ENCODE measurements at regions not wholly inside any gene's neighbourhood (a gene's known extent, or its start where the extent isn't known, plus 50 kb on each side); places are given as distances from the start of the nearest gene placed in this dataset.
"Not testable (repeated sequence)": the region's sequence is repeated elsewhere in the genome, so short reads cannot be mapped to it uniquely, and the experiment has no call there.

DNA sequence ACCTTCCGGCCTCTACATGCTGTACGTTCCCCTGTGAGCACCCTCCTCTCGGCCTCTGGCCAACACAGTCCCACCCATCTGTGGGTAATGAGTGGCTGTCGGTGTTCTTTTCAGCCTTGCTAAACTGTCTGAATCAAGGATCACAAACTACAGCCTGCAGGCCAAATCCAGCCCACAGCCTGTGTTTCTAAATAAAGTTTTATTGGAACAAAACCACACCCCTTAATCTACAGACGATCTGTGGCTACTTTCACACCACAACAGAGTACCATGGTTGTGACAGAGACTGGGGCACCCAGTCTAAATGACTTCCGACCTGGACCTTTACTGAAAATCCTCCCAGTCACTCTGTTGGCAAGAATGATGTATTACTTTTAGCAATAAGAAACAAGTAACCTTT, 77.3 kb upstream of the DRD5 start:
- H3K36me3 ChIP-seq (ENCODE audit: insufficient read depth, low read length); H3K4me3 Mint-ChIP-seq; H3K27me3 Mint-ChIP-seq; POLR2A ChIA-PET (ENCODE audit: partially characterized antibody); H3K36me3 Mint-ChIP-seq; H3K9me3 Mint-ChIP-seq; H3K4me3 ChIP-seq (ENCODE audit: low read length in 2 of 2); H3K27ac ChIP-seq (ENCODE audit: low read depth, low read length); H3K27me3 ChIP-seq (ENCODE audit: insufficient read depth, low read length); H3K4me1 ChIP-seq (ENCODE audit: insufficient read depth, low read length); H3K9me3 ChIP-seq (ENCODE audit: control insufficient read depth in 1 of 2, low read length in 2 of 2): not testable (repeated sequence)
- intact Hi-C loops (cut with micrococcal nuclease) = loop anchor here (10.0 kb wide), 1 partner anchor 701 kb away; no protein-coding TSS in a partner anchor
- Mint-ChIP-seq H3K27ac (peak overlapping the region in 2 of 7 donors; percentile 38 to 72), H3K4me1 (peaks cover 7 to 14% (median 8%) of the 10 kb centered on the region in 4 donors)
- DNase-seq = peak in 1 of 5 donors; percentile 6
- CTCF ChIA-PET (ENCODE audit: partially characterized antibody) = interaction anchor here (1.1 to 2.7 kb wide), 3 partner anchors 12 to 834 kb away, joined by 3 to 18 read pairs (median 4); no protein-coding TSS in a partner anchor

DNA sequence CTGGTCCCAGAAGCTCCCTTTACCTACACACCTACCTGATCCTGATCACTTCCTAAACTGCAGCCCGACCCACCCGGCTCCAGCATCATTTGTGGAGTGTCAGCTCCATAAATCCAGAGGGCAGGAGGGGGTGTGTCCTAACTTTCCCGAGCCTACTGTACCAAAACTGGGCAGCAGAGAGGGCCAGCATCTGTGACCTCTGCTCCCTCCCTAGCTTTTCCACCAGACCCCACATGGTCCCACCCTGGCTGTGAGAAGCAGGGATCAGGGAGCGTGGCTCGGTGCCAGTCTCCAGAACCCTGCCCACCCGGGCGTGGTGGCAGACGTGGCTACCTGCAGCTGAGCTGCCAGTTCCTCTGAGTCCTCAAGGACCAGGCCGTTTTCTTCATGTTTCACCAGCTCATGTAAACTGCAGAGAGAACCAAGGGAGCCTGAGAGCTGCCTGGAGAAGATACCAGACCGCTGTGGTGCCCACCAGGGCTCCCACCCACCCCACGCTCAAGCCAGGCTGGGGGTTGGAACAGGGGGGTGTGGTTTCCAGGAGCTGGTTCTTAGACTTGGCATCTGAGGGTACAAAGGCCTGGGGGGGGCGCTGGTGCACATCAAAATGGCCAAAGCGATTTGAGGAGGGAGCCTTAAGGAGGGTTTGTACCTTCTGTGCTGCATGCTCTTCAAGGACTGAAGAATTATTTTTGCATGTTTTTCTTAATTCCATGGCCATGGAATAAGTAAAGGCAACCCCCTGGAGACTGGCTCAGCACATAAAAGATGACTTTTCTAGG, 76.7 kb upstream of the DRD5 start:
- Mint-ChIP-seq H3K27ac (no peak overlapping the region), H3K4me1 (peaks cover 7 to 14% (median 8%) of the 10 kb centered on the region in 4 donors), H3K36me3 (no peaks in the 10 kb centered on the region), H3K27me3 (peaks cover 0 to 3% of the 10 kb centered on the region in 2 donors), H3K9me3 (no peaks in the 10 kb centered on the region), H3K4me3 (no peak overlapping the region)
- intact Hi-C loops (cut with micrococcal nuclease) = loop anchor here (10.0 kb wide), 1 partner anchor 700 kb away; no protein-coding TSS in a partner anchor
- no peaks in the 10 kb centered on the region for H3K4me1 ChIP-seq (ENCODE audit: insufficient read depth, low read length)
- no peaks in the 10 kb centered on the region for H3K36me3 ChIP-seq (ENCODE audit: insufficient read depth, low read length)
- H3K4me3 ChIP-seq (ENCODE audit: low read length in 2 of 2) = no peak overlapping the region
- CTCF ChIA-PET (ENCODE audit: partially characterized antibody) = no interaction called here
- no peak for DNase-seq
- no peaks in the 10 kb centered on the region for H3K9me3 ChIP-seq (ENCODE audit: control insufficient read depth in 1 of 2, low read length in 2 of 2)
- no peaks in the 10 kb centered on the region for H3K27me3 ChIP-seq (ENCODE audit: insufficient read depth, low read length)
- POLR2A ChIA-PET (ENCODE audit: partially characterized antibody) = no interaction called here
- no peak overlapping the region for H3K27ac ChIP-seq (ENCODE audit: low read depth, low read length)

DNA sequence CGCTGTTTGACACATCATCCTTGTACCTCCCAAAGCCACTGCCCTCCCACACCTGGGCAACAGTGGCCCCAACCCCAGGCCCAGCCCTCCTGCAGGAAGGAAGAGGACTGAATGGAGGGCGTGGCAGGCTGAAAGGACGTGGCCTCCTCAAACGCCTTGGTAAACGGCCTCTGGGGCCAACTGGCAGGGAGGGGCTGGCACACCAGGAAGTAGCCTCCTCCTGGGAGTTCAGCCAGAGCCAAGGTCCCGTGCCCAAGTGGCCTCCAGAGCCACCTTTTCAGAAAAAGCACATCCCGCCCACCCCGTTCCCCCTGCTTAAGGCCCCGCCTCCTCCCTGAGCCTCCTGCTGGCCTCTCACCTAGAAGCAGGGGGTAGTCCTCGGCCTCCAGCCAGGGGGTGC, 74.2 kb upstream of the DRD5 start:
- H3K4me3 Mint-ChIP-seq; DNase-seq; POLR2A ChIA-PET (ENCODE audit: partially characterized antibody); H3K27me3 ChIP-seq (ENCODE audit: insufficient read depth, low read length); H3K4me1 ChIP-seq (ENCODE audit: insufficient read depth, low read length); CTCF ChIA-PET (ENCODE audit: partially characterized antibody); H3K27me3 Mint-ChIP-seq; H3K4me3 ChIP-seq (ENCODE audit: low read length in 2 of 2); H3K9me3 ChIP-seq (ENCODE audit: control insufficient read depth in 1 of 2, low read length in 2 of 2); H3K27ac ChIP-seq (ENCODE audit: low read depth, low read length); H3K36me3 Mint-ChIP-seq; H3K36me3 ChIP-seq (ENCODE audit: insufficient read depth, low read length); H3K27ac Mint-ChIP-seq; H3K9me3 Mint-ChIP-seq: not testable (repeated sequence)
- H3K4me1 Mint-ChIP-seq = peaks cover 7 to 14% (median 8%) of the 10 kb centered on the region in 4 donors
- intact Hi-C loops (cut with micrococcal nuclease) = loop anchor here (10.0 kb wide), 1 partner anchor 698 kb away; no protein-coding TSS in a partner anchor

DNA sequence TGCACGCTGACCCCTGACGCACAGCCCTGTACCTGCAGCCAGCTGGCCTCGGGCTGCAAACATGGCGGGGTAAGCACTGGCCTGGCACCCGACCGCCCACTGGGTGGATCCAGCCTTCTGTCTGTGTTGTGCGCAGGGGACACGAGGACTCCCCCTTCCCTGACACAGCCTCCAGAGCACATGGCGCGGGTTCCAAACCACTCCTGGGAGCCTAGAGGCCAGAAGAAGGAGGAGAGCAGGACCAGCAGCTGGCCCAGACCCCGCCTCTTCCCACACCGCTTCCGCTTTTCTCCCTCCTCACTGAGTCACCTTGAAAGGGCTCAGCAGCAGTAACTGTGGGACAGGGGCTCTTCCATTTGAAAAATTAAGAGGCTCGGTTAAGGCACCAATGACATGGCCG, 73.5 kb upstream of the DRD5 start:
- H3K27ac ChIP-seq (ENCODE audit: low read depth, low read length); H3K4me3 Mint-ChIP-seq; H3K9me3 Mint-ChIP-seq; H3K27me3 ChIP-seq (ENCODE audit: insufficient read depth, low read length); H3K27me3 Mint-ChIP-seq; H3K27ac Mint-ChIP-seq; H3K4me3 ChIP-seq (ENCODE audit: low read length in 2 of 2); H3K36me3 Mint-ChIP-seq; POLR2A ChIA-PET (ENCODE audit: partially characterized antibody); H3K9me3 ChIP-seq (ENCODE audit: control insufficient read depth in 1 of 2, low read length in 2 of 2); H3K36me3 ChIP-seq (ENCODE audit: insufficient read depth, low read length); DNase-seq; H3K4me1 ChIP-seq (ENCODE audit: insufficient read depth, low read length); CTCF ChIA-PET (ENCODE audit: partially characterized antibody): not testable (repeated sequence)
- intact Hi-C loops (cut with micrococcal nuclease) = loop anchor here (10.0 kb wide), 1 partner anchor 697 kb away; no protein-coding TSS in a partner anchor
- H3K4me1 Mint-ChIP-seq = peaks cover 5 to 14% (median 8%) of the 10 kb centered on the region in 4 donors

DNA sequence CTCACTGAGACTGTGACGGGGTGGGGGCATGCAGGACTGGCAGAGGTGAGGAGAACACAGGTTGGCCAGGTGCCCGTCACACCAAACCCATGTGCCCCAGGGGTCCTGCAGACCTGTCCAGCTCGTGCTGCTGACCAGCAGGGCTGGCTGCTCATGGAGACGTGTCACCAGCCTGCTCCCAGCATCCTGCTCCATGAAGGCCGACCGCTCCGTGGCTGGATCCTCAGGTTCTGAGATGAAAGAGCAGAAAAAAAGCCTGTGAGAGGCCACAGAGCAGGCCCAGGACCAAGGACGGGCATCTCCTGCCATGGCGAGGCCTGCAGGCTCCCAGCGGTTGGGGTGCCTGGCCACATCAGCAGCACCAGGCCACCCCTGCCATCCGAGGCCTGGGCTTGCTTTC, 71.7 kb upstream of the DRD5 start:
- intact Hi-C loops (cut with micrococcal nuclease) = loop anchor here (10.0 kb wide), 1 partner anchor 695 kb away; no protein-coding TSS in a partner anchor
- no peak overlapping the region for H3K27ac Mint-ChIP-seq
- POLR2A ChIA-PET (ENCODE audit: partially characterized antibody) = no interaction called here

DNA sequence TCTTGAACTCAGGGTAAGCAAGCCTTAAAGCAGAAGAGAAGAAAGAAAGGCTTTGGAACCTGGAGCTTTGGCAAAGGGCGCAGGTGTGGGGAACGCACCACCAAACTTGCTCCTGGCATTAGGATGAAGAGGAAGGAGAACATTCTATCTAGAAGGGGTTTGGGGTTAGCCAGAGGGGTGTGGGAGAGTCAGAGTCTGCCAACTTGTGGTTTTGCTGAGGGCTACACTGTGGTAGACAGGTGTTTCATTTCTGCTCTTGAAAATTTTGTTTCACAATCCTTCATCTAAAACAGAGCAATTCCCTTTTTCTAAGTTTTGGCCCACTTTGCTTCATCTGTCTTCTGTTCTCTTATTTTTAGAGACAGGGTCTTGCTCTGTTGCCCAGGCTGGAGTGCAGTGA, 66.2 kb upstream of the DRD5 start:
- CTCF ChIA-PET (ENCODE audit: partially characterized antibody); POLR2A ChIA-PET (ENCODE audit: partially characterized antibody); H3K36me3 Mint-ChIP-seq; H3K27ac Mint-ChIP-seq; H3K4me3 Mint-ChIP-seq; H3K9me3 Mint-ChIP-seq; H3K27ac ChIP-seq (ENCODE audit: low read depth, low read length); H3K27me3 Mint-ChIP-seq; H3K4me1 ChIP-seq (ENCODE audit: insufficient read depth, low read length); H3K4me1 Mint-ChIP-seq; intact Hi-C loops (cut with micrococcal nuclease); H3K27me3 ChIP-seq (ENCODE audit: insufficient read depth, low read length); H3K4me3 ChIP-seq (ENCODE audit: low read length in 2 of 2); H3K9me3 ChIP-seq (ENCODE audit: control insufficient read depth in 1 of 2, low read length in 2 of 2); DNase-seq; H3K36me3 ChIP-seq (ENCODE audit: insufficient read depth, low read length): not testable (repeated sequence)

More for the DNA sequence above, 71.7 kb upstream of the DRD5 start:
- H3K36me3 ChIP-seq (ENCODE audit: insufficient read depth, low read length) = no peaks in the 10 kb centered on the region
- DNase-seq = no peak
- no peaks in the 10 kb centered on the region for H3K4me1 Mint-ChIP-seq
- peaks cover 0 to 1% of the 10 kb centered on the region in 2 donors for H3K27me3 Mint-ChIP-seq
- H3K4me3 ChIP-seq (ENCODE audit: low read length in 2 of 2) = no peak overlapping the region
- H3K9me3 Mint-ChIP-seq = peaks cover 0 to 2% (median 0%) of the 10 kb centered on the region in 8 donors
- no peaks in the 10 kb centered on the region for H3K36me3 Mint-ChIP-seq
- H3K27me3 ChIP-seq (ENCODE audit: insufficient read depth, low read length) = no peaks in the 10 kb centered on the region
- no peaks in the 10 kb centered on the region for H3K9me3 ChIP-seq (ENCODE audit: control insufficient read depth in 1 of 2, low read length in 2 of 2)
- H3K4me1 ChIP-seq (ENCODE audit: insufficient read depth, low read length) = no peaks in the 10 kb centered on the region
- CTCF ChIA-PET (ENCODE audit: partially characterized antibody) = no interaction called here
- H3K4me3 Mint-ChIP-seq = no peak overlapping the region
- H3K27ac ChIP-seq (ENCODE audit: low read depth, low read length) = no peak overlapping the region

DNA sequence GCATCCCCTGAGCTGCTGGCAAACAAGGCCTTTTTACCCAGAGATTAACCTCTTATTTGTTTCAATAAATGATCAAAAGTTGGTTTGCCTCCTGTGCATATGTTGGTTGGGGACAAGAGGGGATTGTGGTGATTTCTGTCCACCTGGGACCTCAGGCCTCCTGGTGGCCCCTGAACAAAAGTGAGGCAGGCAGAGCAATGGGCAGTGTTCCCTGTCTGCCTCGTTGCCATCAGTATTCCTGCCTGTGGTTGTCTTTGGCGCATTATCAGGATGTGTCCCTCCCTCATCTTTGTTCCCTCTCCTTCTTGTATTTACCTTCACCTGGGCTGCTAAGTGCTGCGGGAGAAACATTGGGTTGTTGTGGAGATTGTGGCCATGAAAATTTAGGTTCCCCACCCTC, 65.3 kb upstream of the DRD5 start:
- intact Hi-C loops (cut with micrococcal nuclease) = no loop called here
- H3K27me3 ChIP-seq (ENCODE audit: insufficient read depth, low read length) = no peaks in the 10 kb centered on the region
- H3K4me1 Mint-ChIP-seq = no peaks in the 10 kb centered on the region
- no peak overlapping the region for H3K4me3 ChIP-seq (ENCODE audit: low read length in 2 of 2)
- H3K27me3 Mint-ChIP-seq = peaks cover 5 to 7% of the 10 kb centered on the region in 2 donors
- ChIA-PET POLR2A (ENCODE audit: partially characterized antibody) (no interaction called here), CTCF (ENCODE audit: partially characterized antibody) (no interaction called here)
- no peak for DNase-seq
- no peak overlapping the region for H3K27ac ChIP-seq (ENCODE audit: low read depth, low read length)
- no peaks in the 10 kb centered on the region for H3K36me3 Mint-ChIP-seq
- H3K36me3 ChIP-seq (ENCODE audit: insufficient read depth, low read length) = no peaks in the 10 kb centered on the region
- peaks cover 0 to 2% (median 0%) of the 10 kb centered on the region in 8 donors for H3K9me3 Mint-ChIP-seq
- H3K4me3 Mint-ChIP-seq = no peak overlapping the region
- H3K9me3 ChIP-seq (ENCODE audit: control insufficient read depth in 1 of 2, low read length in 2 of 2) = no peaks in the 10 kb centered on the region
- H3K4me1 ChIP-seq (ENCODE audit: insufficient read depth, low read length) = no peaks in the 10 kb centered on the region
- no peak overlapping the region for H3K27ac Mint-ChIP-seq
